HPDE6-E6E7 (cell line): ENCODE measurements at regions not wholly inside any gene's neighbourhood (a gene's known extent, or its start where the extent isn't known, plus 50 kb on each side); places are given as distances from the start of the nearest gene placed in this dataset.

ENCODE experiments used
- DNase-seq: peaks from one replicate; pipeline ENCODE4 v3.0.0; 2011; ENCODE audit warnings: missing footprints; ENCODE audit errors: extremely low spot score

GRCh38 chr5:40046792-40047191, 622.0 kb upstream of the DAB2 start:
- DNase-seq = no peak

- DNase-seq = no peak
Observed at GRCh38 chr5:40045429-40045828, 620.6 kb upstream of the DAB2 start.

GRCh38 chr5:40043916-40044315, 619.1 kb upstream of the DAB2 start:
- DNase-seq = no peak

- DNase-seq = peak; percentile 20
Observed at GRCh38 chr5:40041452-40041851, 616.7 kb upstream of the DAB2 start.

GRCh38 chr5:40037713-40038112, 612.9 kb upstream of the DAB2 start:
- DNase-seq = no peak

GRCh38 chr5:40034441-40034840, 609.7 kb upstream of the DAB2 start:
- DNase-seq = no peak

GRCh38 chr5:40033411-40033810, 608.6 kb upstream of the DAB2 start:
- no peak for DNase-seq

GRCh38 chr5:40033009-40033408, 608.2 kb upstream of the DAB2 start:
- no peak for DNase-seq

- no peak for DNase-seq
Observed at GRCh38 chr5:40030661-40031060, 605.9 kb upstream of the DAB2 start.

- DNase-seq = no peak
Observed at GRCh38 chr5:40029711-40030495, 605.1 kb upstream of the DAB2 start.

GRCh38 chr5:40027400-40027799, 602.6 kb upstream of the DAB2 start:
- no peak for DNase-seq

GRCh38 chr5:40025586-40025985, 600.8 kb upstream of the DAB2 start:
- no peak for DNase-seq

GRCh38 chr5:40022057-40022456, 597.3 kb upstream of the DAB2 start:
- no peak for DNase-seq

GRCh38 chr5:40021007-40021406, 596.2 kb upstream of the DAB2 start:
- DNase-seq = no peak

- DNase-seq = no peak
Observed at GRCh38 chr5:40017918-40018317, 593.1 kb upstream of the DAB2 start.

GRCh38 chr5:40017135-40017534, 592.4 kb upstream of the DAB2 start:
- no peak for DNase-seq

- no peak for DNase-seq
Observed at GRCh38 chr5:40010436-40010835, 585.7 kb upstream of the DAB2 start.

GRCh38 chr5:40006260-40006659, 581.5 kb upstream of the DAB2 start:
- no peak for DNase-seq

GRCh38 chr5:40001796-40002195, 577.0 kb upstream of the DAB2 start:
- DNase-seq = no peak

- DNase-seq = no peak
Observed at GRCh38 chr5:39998518-39998917, 573.7 kb upstream of the DAB2 start.

- DNase-seq = peak; percentile 13
Observed at GRCh38 chr5:39995990-39996389, 571.2 kb upstream of the DAB2 start.

- DNase-seq = no peak
Observed at GRCh38 chr5:39992617-39993202, 567.9 kb upstream of the DAB2 start.

GRCh38 chr5:39986614-39987013, 561.8 kb upstream of the DAB2 start:
- DNase-seq = no peak

- no peak for DNase-seq
Observed at GRCh38 chr5:39980056-39980455, 555.3 kb upstream of the DAB2 start.
